ENCODE measurements at regions not wholly inside any gene's neighbourhood (a gene's known extent, or its start where the extent isn't known, plus 50 kb on each side); places are given as distances from the start of the nearest gene placed in this dataset.

- TF ChIP-seq POLR2A (IDR thresholded peaks at IDR 0.05) = no peak
- TF ChIP-seq CTCF (IDR thresholded peaks at IDR 0.05) = no peak
These were observed 197.3 kb upstream of the WSCD1 start for GRCh38 chr17:5872831-5873230.
